GM13977 (cell line): ENCODE measurements at regions not wholly inside any gene's neighbourhood (a gene's known extent, or its start where the extent isn't known, plus 50 kb on each side); places are given as distances from the start of the nearest gene placed in this dataset.

Source experiments
- DNase-seq: peaks from one replicate; pipeline ENCODE4 v3.0.0; 2012; ENCODE audit warnings: low spot score
- in situ Hi-C: fragments of 300-500 bp; cut with MboI; formaldehyde crosslinking; loops from one replicate; pipeline ENCODE4 v1.12.0; 2022; ENCODE audit warnings: low sequenced_read_pairs, low pct_unique_long_range_greater_than_20kb, mixed read lengths, inconsistent platforms; ENCODE audit not compliant: unreplicated experiment
- TF ChIP-seq, protein P1 (sequence below): IDR thresholded peaks from 2 replicates; pipeline ENCODE4 v1.5.1; 2012; ENCODE audit warnings: mild to moderate bottlenecking, control low read depth; ENCODE audit not compliant: insufficient read depth; ENCODE audit errors: extremely low read depth, missing control alignments

- TF ChIP-seq, protein P1, sequence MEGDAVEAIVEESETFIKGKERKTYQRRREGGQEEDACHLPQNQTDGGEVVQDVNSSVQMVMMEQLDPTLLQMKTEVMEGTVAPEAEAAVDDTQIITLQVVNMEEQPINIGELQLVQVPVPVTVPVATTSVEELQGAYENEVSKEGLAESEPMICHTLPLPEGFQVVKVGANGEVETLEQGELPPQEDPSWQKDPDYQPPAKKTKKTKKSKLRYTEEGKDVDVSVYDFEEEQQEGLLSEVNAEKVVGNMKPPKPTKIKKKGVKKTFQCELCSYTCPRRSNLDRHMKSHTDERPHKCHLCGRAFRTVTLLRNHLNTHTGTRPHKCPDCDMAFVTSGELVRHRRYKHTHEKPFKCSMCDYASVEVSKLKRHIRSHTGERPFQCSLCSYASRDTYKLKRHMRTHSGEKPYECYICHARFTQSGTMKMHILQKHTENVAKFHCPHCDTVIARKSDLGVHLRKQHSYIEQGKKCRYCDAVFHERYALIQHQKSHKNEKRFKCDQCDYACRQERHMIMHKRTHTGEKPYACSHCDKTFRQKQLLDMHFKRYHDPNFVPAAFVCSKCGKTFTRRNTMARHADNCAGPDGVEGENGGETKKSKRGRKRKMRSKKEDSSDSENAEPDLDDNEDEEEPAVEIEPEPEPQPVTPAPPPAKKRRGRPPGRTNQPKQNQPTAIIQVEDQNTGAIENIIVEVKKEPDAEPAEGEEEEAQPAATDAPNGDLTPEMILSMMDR = no peak
- DNase-seq = no peak
- in situ Hi-C loops = no loop called here
Observed at GRCh38 chr6:19492636-19493405, 344.3 kb upstream of the ID4 start.

DNA sequence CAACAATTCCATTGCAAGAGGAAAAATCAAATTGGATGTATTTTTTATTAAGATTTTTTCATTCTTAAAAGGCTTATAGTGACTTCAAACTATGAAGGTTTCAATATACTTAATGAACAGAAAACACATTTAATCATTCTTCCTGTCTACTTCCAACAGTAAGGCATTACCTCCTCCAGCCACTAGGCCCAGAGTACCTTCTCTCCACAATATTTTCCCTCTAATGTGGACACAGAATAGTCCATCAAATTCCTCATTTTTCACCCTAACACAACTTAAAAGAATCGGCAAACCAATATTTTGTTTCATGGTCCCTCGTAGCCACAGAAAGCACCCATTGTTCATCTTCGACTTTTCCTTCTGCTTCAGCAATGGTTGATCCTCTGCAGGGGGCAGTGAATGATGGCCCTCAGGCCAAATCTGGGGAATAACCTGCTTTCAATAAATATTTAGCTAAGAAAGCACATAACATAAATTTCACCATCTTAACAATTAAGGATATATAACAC is 335.4 kb upstream of the ID4 start:
- no peak for DNase-seq
- TF ChIP-seq, protein P1 = no peak
- in situ Hi-C loops = no loop called here

- TF ChIP-seq, protein P1 = no peak
- no peak for DNase-seq
- in situ Hi-C loops = no loop called here
Observed at GRCh38 chr6:19502301-19502700, 334.9 kb upstream of the ID4 start.

DNA sequence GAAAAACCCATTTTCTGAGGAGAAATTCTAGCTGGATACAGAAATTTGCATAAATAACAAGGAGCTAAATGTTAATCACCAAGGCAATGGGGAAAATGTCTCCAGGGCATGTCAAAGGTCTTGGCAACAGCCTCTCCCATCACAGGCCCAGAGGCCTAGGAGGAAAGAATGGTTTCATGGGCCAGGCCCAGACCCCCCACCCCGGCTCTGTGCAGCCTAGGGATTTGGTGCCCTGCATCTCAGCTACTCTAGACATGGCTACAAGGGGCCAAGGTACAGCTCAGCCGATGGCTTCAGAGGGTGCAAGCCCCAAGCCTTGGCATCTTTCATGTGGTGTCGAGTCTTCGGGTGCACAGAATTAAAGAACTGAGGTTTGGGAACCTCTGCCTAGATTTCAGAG is 321.2 kb upstream of the ID4 start:
- in situ Hi-C loops = no loop called here
- TF ChIP-seq, protein P1 = no peak
- DNase-seq = no peak

DNA sequence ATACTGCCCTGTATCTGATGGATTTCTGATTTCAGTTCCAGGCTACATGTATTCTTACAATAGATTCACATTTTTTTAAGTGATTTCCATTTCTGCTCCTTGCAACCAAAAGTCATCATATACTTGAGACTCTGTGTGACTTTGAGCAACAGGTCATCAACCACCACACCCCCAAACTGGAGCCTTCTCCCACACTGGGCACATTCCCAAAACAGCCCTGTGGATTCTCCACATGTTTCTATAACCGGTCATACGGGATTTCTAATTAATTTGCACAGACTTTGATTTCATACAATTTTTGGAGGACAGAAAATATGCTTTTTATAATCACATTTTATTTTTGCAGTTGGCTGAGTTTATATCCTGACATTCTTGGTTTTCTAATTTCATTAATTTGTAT is 317.2 kb upstream of the ID4 start:
- no peak for DNase-seq
- in situ Hi-C loops = no loop called here
- TF ChIP-seq, protein P1 = no peak

GRCh38 chr6:19524366-19525186 is 312.6 kb upstream of the ID4 start:
- in situ Hi-C loops = no loop called here
- TF ChIP-seq, protein P1 = no peak
- DNase-seq = no peak
